H1 (cell line): ENCODE measurements at regions not wholly inside any gene's neighbourhood (a gene's known extent, or its start where the extent isn't known, plus 50 kb on each side); places are given as distances from the start of the nearest gene placed in this dataset.

Source experiments
- CTCF ChIA-PET: fragments of 300-600 bp; sonication (Branson Sonifier 250); formaldehyde crosslinking; loops from one replicate; lab custom pipeline; 2021; ENCODE audit not compliant: partially characterized antibody; lab: Charles Lee
- POLR2A ChIA-PET: fragments of 300-600 bp; sonication (Branson Sonifier 250); formaldehyde crosslinking; loops from one replicate; lab custom pipeline; 2021; ENCODE audit warnings: inconsistent platforms; ENCODE audit not compliant: partially characterized antibody; lab: Charles Lee
- DNase-seq, 2 experiments: peaks; one replicate each; pipeline versions ENCODE4 v3.0.0 to v3.0.0-alpha.2; 2010 to 2022; ENCODE audit warnings: low spot score in 2 of 2, low read depth in 1 of 2, mixed read lengths in 1 of 2
- FAIRE-seq: peaks from 2 replicates; lab custom pipeline; 2011; peaks lifted over from hg19 to GRCh38; lab: Jason Lieb, UNC
- H2AFZ ChIP-seq: 2 replicates; pipeline ENCODE4 v1.8.1; 2012; ENCODE audit warnings: low read length, inconsistent platforms
- H2AK5ac ChIP-seq: 2 replicates; pipeline ENCODE4 v1.6.1; 2013; ENCODE audit warnings: low read depth, low read length
- H2BK120ac ChIP-seq: replicated peaks from 2 replicates; pipeline ENCODE3; 2013; ENCODE audit warnings: low read depth, low read length, inconsistent platforms
- H2BK12ac ChIP-seq: 2 replicates; pipeline ENCODE4 v1.6.1; 2013; ENCODE audit warnings: low read depth, low read length
- H2BK15ac ChIP-seq: 2 replicates; pipeline ENCODE4 v1.6.1; 2013; ENCODE audit warnings: low read length
- H2BK20ac ChIP-seq: 2 replicates; pipeline ENCODE4 v1.6.1; 2013; ENCODE audit warnings: low read length
- H2BK5ac ChIP-seq: 2 replicates; pipeline ENCODE4 v1.6.1; 2013; ENCODE audit warnings: low read depth, low read length
- H3K14ac ChIP-seq: 2 replicates; pipeline ENCODE4 v1.6.1; 2013; ENCODE audit warnings: inconsistent platforms; ENCODE audit not compliant: insufficient read length
- H3K18ac ChIP-seq: 2 replicates; pipeline ENCODE4 v1.6.1; 2013; ENCODE audit warnings: low read length; ENCODE audit errors: extremely low read depth
- H3K23ac ChIP-seq: 2 replicates; pipeline ENCODE4 v1.6.1; 2013; ENCODE audit warnings: inconsistent platforms; ENCODE audit not compliant: insufficient read length
- H3K23me2 ChIP-seq: 2 replicates; pipeline ENCODE4 v1.6.1; 2013; ENCODE audit warnings: low read depth, low read length
- H3K27ac ChIP-seq: 2 replicates; pipeline ENCODE4 v1.6.1; 2011; ENCODE audit warnings: low read depth, low read length, inconsistent platforms
- H3K27me3 ChIP-seq, 4 experiments: replicated peaks in 1 of 4; 1 replicate in 1 of 4; 2 replicates in 3 of 4; pipeline versions ENCODE4 v1.6.1 to v1.8.1; 2011 to 2013; ENCODE audit warnings: low read length in 3 of 4, mild to moderate bottlenecking in 3 of 4, inconsistent platforms in 2 of 4, mixed read lengths in 2 of 4, moderate library complexity in 1 of 4; ENCODE audit not compliant: control insufficient read depth in 3 of 4, insufficient read depth in 3 of 4; ENCODE audit errors: extremely low read depth in 1 of 4
- H3K36me3 ChIP-seq, 4 experiments: 2 replicates each; pipeline versions ENCODE4 v1.6.1 to v1.8.1; 2011 to 2013; ENCODE audit warnings: mild to moderate bottlenecking in 4 of 4, low read length in 3 of 4, moderate library complexity in 2 of 4, control low read depth in 1 of 4, inconsistent platforms in 1 of 4; ENCODE audit not compliant: insufficient read depth in 4 of 4, control insufficient read depth in 2 of 4
- H3K4ac ChIP-seq: replicated peaks from 2 replicates; pipeline ENCODE3; 2013; ENCODE audit warnings: low read length, low read depth, mixed read lengths, inconsistent platforms; ENCODE audit not compliant: insufficient read length
- H3K4me1 ChIP-seq, 4 experiments: replicated peaks in 1 of 4; 1 replicate in 1 of 4; 2 replicates in 3 of 4; pipeline versions ENCODE4 v1.6.1 to v1.8.1; 2011 to 2013; ENCODE audit warnings: low read length in 3 of 4, inconsistent platforms in 2 of 4, mixed read lengths in 1 of 4; ENCODE audit not compliant: insufficient read depth in 4 of 4, control insufficient read depth in 3 of 4
- H3K4me2 ChIP-seq, 2 experiments: 2 replicates each; pipeline versions ENCODE4 v1.6.1 to v1.8.1; 2011 to 2013; ENCODE audit warnings: low read depth in 2 of 2, low read length in 2 of 2, control low read depth in 1 of 2, inconsistent platforms in 1 of 2, mild to moderate bottlenecking in 1 of 2; ENCODE audit not compliant: insufficient read depth in 1 of 2
- H3K4me3 ChIP-seq, 4 experiments: fragments of 200-600, 300-600 bp in 1 of 4; sonication (generic), shearing (Covaris generic), sonication (Bioruptor Twin) in 1 of 4; 2 replicates each; pipeline versions ENCODE4 v1.5.1 to v1.8.1; 2011 to 2016; ENCODE audit warnings: low read length in 4 of 4, low read depth in 3 of 4, control low read depth in 2 of 4, inconsistent platforms in 2 of 4, mild to moderate bottlenecking in 2 of 4, mixed read lengths in 1 of 4, moderate library complexity in 1 of 4; ENCODE audit not compliant: insufficient read depth in 2 of 4; ENCODE audit errors: extremely low read depth in 1 of 4
- H3K56ac ChIP-seq: replicated peaks from 2 replicates; pipeline ENCODE3; 2013; ENCODE audit warnings: low read depth, mild to moderate bottlenecking, mixed read lengths, low read length, inconsistent platforms; ENCODE audit not compliant: insufficient read length
- H3K79me1 ChIP-seq: 2 replicates; pipeline ENCODE4 v1.6.1; 2013; ENCODE audit warnings: low read depth, low read length, control low read depth
- H3K79me2 ChIP-seq, 2 experiments: 2 replicates each; pipeline versions ENCODE4 v1.6.1 to v1.8.1; 2012 to 2013; ENCODE audit warnings: low read length in 2 of 2, mild to moderate bottlenecking in 2 of 2, inconsistent platforms in 1 of 2; ENCODE audit not compliant: insufficient read depth in 2 of 2, control insufficient read depth in 1 of 2
- H3K9ac ChIP-seq, 4 experiments: replicated peaks in 1 of 4; 1 replicate in 1 of 4; 2 replicates in 3 of 4; pipeline versions ENCODE4 v1.6.1 to v1.8.1; 2011 to 2013; ENCODE audit warnings: low read depth in 3 of 4, low read length in 3 of 4, control low read depth in 2 of 4, mild to moderate bottlenecking in 2 of 4, moderate library complexity in 2 of 4, inconsistent platforms in 1 of 4; ENCODE audit errors: extremely low read depth in 1 of 4
- H3K9me3 ChIP-seq, 2 experiments: 2 replicates each; pipeline versions ENCODE4 v1.6.1 to v1.8.1; 2012 to 2013; ENCODE audit warnings: mild to moderate bottlenecking in 2 of 2, moderate library complexity in 2 of 2, control low read depth in 1 of 2, inconsistent platforms in 1 of 2, low read depth in 1 of 2, low read length in 1 of 2, mixed read lengths in 1 of 2; ENCODE audit not compliant: insufficient read depth in 2 of 2
- H4K20me1 ChIP-seq, 2 experiments: replicated peaks in 1 of 2; 2 replicates each; pipeline versions ENCODE3 to v1.8.1; 2011 to 2013; ENCODE audit warnings: inconsistent platforms in 2 of 2, low read length in 2 of 2, mild to moderate bottlenecking in 1 of 2; ENCODE audit not compliant: insufficient read depth in 2 of 2, control insufficient read depth in 1 of 2
- H4K5ac ChIP-seq: 2 replicates; pipeline ENCODE4 v1.6.1; 2013; ENCODE audit warnings: low read length, low read depth, mixed read lengths, inconsistent platforms; ENCODE audit not compliant: insufficient read length
- H4K8ac ChIP-seq: 2 replicates; pipeline ENCODE4 v1.8.0; 2013; ENCODE audit warnings: mild to moderate bottlenecking, moderate library complexity, low read length, inconsistent platforms; ENCODE audit not compliant: insufficient read depth; ENCODE audit errors: extremely low read depth
- H4K91ac ChIP-seq: replicated peaks from 2 replicates; pipeline ENCODE3; 2013; ENCODE audit warnings: low read length, mixed read lengths, inconsistent platforms; ENCODE audit not compliant: insufficient read length
- ASH2L ChIP-seq: fragments of 200-600, 300-600 bp; sonication (generic); IDR thresholded peaks from one replicate; pipeline ENCODE4 v1.7.1; 2017; ENCODE audit warnings: low read length
- BRCA1 ChIP-seq: IDR thresholded peaks from 2 replicates; pipeline ENCODE4 v1.6.1; 2012; ENCODE audit warnings: low read depth, low read length, improper control_type of control experiment
- CHD2 ChIP-seq: IDR thresholded peaks from 2 replicates; pipeline ENCODE4 v1.6.1; 2012; ENCODE audit warnings: low read length, improper control_type of control experiment
- NRF1 ChIP-seq: IDR thresholded peaks from 2 replicates; pipeline ENCODE4 v1.6.1; 2011; ENCODE audit warnings: mild to moderate bottlenecking, low read depth, low read length, improper control_type of control experiment
- PHF8 ChIP-seq: fragments of 200-600 bp; sonication (generic); conservative IDR thresholded peaks from 2 replicates; pipeline ENCODE4 v1.7.1; 2012; ENCODE audit warnings: low read depth, mild to moderate bottlenecking, inconsistent platforms, low read length, moderate library complexity
- RFX5 ChIP-seq: IDR thresholded peaks from 2 replicates; pipeline ENCODE4 v1.6.1; 2011; ENCODE audit warnings: low read depth, low read length, improper control_type of control experiment, borderline replicate concordance
- RXRA ChIP-seq: IDR thresholded peaks from 2 replicates; pipeline ENCODE4 v1.6.1; 2011; ENCODE audit warnings: low read depth, mild to moderate bottlenecking, low read length, moderate library complexity; ENCODE audit not compliant: insufficient read depth
- SP1 ChIP-seq: IDR thresholded peaks from 2 replicates; pipeline ENCODE4 v1.6.1; 2011; ENCODE audit warnings: low read depth, low read length
- SP2 ChIP-seq: IDR thresholded peaks from 2 replicates; pipeline ENCODE4 v1.6.1; 2012; ENCODE audit warnings: mild to moderate bottlenecking, low read length, inconsistent platforms
- SRF ChIP-seq: IDR thresholded peaks from 2 replicates; pipeline ENCODE4 v1.6.1; 2011; ENCODE audit warnings: mild to moderate bottlenecking, low read depth, low read length, moderate library complexity
- SUZ12 ChIP-seq: fragments of 200-600 bp; sonication (generic); IDR thresholded peaks from 2 replicates; pipeline ENCODE4 v1.6.1; 2012; ENCODE audit warnings: mild to moderate bottlenecking, inconsistent platforms, low read length, moderate library complexity, mixed read lengths
- TAF1 ChIP-seq: IDR thresholded peaks from 2 replicates; pipeline ENCODE4 v1.6.1; 2011; ENCODE audit warnings: mild to moderate bottlenecking, low read depth, low read length
- WGBS, 2 experiments: shearing (Covaris generic) in 1 of 2; methylation state at CpG; one replicate each; pipeline versions ENCODE4 v1.1.6 to v1.1.7; 2013 to 2015; ENCODE audit warnings: low lambda C conversion rate in 2 of 2, mixed read lengths in 2 of 2, inconsistent platforms in 1 of 2, low coverage in 1 of 2, missing lambda C conversion rate in 1 of 2; ENCODE audit not compliant: insufficient replicate concordance in 2 of 2, insufficient coverage in 1 of 2, insufficient read length in 1 of 2; ENCODE audit errors: extremely low coverage in 1 of 2, missing lambda C conversion rate in 1 of 2; 5-methylcytosine and 5-hydroxymethylcytosine counted together
- TF ChIP-seq, protein P1 (sequence below): IDR thresholded peaks from 2 replicates; pipeline ENCODE4 v1.6.1; 2011; ENCODE audit warnings: low read length, improper control_type of control experiment
- TF ChIP-seq, protein P2 (sequence below): IDR thresholded peaks from 2 replicates; pipeline ENCODE4 v1.6.1; 2011; ENCODE audit warnings: low read depth, mild to moderate bottlenecking, low read length; ENCODE audit not compliant: insufficient read depth

DNA sequence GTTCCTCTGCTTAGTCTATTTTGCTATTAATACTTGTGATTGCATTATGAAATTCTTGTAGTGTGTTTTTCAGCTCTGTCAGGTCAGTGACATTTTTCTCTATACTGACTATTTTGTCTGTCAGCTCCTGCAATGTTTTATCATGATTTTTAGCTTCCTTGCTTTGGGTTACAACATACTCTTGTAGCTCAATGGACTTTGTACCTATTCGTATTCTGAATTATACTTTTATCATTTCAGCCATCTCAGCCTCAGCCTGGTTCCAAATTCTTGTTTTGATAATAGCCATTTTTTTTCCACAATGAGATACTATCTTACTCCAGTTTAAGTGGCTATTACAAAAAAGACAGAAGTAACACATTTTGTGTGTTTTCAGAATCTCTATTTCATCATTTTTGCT, 204.2 kb upstream of the ONECUT1 start:
- Histone ChIP-seq H3K23ac (no peak overlapping the region), H2BK20ac (no peak overlapping the region), H3K9ac (no peak overlapping the region), H4K5ac (no peak overlapping the region), H3K4ac (no peak overlapping the region), H3K4me3 (no peak overlapping the region), H2BK5ac (no peak overlapping the region), H2BK12ac (no peak overlapping the region), H4K91ac (no peak overlapping the region), H3K4me2 (no peak overlapping the region), H3K79me2 (no peaks in the 10 kb centered on the region), H3K27me3 (no peaks in the 10 kb centered on the region), H3K4me1 (no peaks in the 10 kb centered on the region), H2AK5ac (no peak overlapping the region), H3K9me3 (no peaks in the 10 kb centered on the region), H2BK15ac (no peak overlapping the region), H4K8ac (no peak overlapping the region), H2BK120ac (no peak overlapping the region), H3K56ac (no peak overlapping the region), H3K27ac (no peak overlapping the region), H3K23me2 (no peaks in the 10 kb centered on the region), H3K18ac (no peak overlapping the region), H3K79me1 (no peaks in the 10 kb centered on the region), H2AFZ (no peak overlapping the region), H3K36me3 (no peaks in the 10 kb centered on the region), H3K14ac (no peak overlapping the region), H4K20me1 (no peaks in the 10 kb centered on the region)
- FAIRE-seq (no peak), DNase-seq (no peak)
- ChIA-PET CTCF (no interaction called here), POLR2A (no interaction called here)
- 100% methylated on average over 1 of the region's 1 CpG; no CpG with 5 or more reads in 1 of the 2 experiments for WGBS, 2 experiments
- TF ChIP-seq TAF1, result no peak
- TF ChIP-seq, protein P1, sequence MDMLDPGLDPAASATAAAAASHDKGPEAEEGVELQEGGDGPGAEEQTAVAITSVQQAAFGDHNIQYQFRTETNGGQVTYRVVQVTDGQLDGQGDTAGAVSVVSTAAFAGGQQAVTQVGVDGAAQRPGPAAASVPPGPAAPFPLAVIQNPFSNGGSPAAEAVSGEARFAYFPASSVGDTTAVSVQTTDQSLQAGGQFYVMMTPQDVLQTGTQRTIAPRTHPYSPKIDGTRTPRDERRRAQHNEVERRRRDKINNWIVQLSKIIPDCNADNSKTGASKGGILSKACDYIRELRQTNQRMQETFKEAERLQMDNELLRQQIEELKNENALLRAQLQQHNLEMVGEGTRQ, result no peak
- no peak for TF ChIP-seq SP2
- TF ChIP-seq RXRA, result no peak
- TF ChIP-seq SUZ12, result no peak
- TF ChIP-seq, protein P2, sequence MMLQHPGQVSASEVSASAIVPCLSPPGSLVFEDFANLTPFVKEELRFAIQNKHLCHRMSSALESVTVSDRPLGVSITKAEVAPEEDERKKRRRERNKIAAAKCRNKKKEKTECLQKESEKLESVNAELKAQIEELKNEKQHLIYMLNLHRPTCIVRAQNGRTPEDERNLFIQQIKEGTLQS, result no peak
- TF ChIP-seq NRF1, result no peak
- no peak for TF ChIP-seq RFX5
- no peak for TF ChIP-seq PHF8
- TF ChIP-seq CHD2, result no peak
- no peak for TF ChIP-seq BRCA1
- TF ChIP-seq ASH2L, result no peak
- no peak for TF ChIP-seq SP1
- no peak for TF ChIP-seq SRF
